HG03558 (cell line): ENCODE measurements at regions not wholly inside any gene's neighbourhood (a gene's known extent, or its start where the extent isn't known, plus 50 kb on each side); places are given as distances from the start of the nearest gene placed in this dataset.

Source experiments
- ATAC-seq: cut with Tn5 transposase; IDR thresholded peaks from one replicate; pipeline ENCODE4 v1.9.1; 2021; ENCODE audit warnings: moderate number of reproducible peaks; ENCODE audit not compliant: unreplicated experiment; ENCODE audit errors: extremely low read depth

DNA sequence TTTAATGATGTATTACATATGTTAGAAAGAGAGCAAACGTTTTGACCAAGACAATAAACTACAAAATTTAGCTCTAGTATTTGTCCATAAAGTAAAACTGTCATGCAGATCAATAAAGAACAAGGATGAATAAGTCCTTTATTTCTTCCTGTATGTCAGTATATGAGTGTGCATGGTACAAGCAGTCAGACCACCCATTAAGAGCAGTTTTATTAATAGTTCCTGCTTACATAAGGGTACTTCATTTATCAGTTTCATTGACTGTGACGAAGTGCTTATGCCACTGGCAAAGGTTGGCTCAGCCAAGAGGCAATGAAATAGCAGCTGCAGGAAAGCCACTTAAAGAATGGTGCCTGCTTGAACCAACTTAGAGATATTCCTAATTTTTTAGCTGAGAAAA is 913.0 kb upstream of the CNTN5 start:
- no peak for ATAC-seq

DNA sequence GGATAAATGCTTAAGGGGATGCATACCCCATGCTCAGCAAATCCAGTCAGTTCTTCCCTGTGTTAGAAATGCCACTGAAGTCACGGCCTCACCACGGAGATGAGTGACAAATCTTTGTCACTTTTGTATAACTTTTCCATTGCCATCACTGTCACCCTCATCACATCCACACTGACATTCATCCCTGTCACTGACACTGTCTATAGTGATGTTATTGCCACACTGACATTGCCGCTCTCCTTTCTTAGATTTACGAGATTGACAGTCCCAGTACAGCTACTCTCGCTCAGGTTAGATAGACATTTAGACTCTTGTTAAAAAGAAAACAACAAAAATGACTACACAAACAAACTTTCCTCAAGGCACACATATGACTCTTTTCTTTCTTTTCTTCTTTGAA is 910.7 kb upstream of the CNTN5 start:
- ATAC-seq = no peak

DNA sequence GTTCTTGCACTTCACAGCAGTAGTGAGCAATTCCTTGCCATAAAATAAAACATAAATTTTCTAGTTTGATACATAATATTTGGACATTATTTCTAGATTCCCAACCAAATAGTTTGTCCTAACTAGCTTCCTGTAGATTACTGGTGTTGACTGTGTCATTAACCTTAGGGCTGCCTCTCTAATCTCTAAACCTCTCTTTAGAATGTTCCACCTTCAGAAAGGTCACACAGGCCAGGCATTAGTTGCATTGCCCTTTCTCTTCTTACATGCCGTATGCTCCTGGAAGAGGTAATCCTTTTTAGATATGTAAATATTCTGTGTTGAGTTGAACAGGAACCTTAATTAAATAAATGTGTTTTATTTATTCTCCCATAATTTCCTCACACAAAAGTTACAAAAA is 904.9 kb upstream of the CNTN5 start:
- no peak for ATAC-seq

DNA sequence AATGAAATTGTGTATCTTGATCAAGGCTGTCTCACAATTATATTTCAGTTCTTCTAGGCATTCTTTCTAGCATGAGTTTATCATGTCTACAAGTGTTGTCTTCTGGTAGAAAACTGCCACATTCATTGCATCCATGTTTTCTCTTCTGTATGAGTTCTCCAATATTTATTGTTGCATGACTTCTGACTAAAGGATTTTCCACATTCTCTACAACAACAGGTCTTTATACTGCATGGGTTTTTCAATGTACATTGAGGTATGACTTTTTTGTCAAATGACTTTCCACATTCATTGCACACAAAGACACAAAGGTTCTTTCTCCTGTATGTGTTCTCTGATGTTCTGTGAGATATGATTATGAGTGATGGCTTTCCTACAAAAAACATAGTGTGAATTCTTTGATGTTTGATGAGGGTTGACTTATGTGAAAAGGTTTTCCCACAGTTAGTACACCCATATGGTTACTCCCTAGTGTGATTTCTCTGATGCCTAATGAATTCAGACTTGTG is 890.6 kb upstream of the CNTN5 start:
- no peak for ATAC-seq

DNA sequence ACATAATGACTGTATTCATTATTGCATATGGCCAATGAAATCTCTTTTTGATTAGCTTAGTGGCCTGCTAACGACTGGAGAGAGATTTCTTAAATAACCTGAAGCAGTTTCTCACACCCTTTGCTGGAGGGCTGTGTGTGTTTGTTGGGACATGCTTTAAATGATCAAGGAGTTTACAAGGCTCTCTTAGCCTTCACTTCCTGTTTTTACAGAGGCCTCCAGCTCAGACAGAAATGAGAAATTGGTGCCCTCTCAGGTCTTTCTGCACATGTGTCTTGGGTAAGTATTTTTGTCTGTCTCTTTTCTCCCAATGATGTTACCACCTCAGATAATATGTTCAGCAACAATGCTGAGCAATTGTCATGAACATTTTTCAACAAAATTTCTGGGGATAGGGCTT is 884.4 kb upstream of the CNTN5 start:
- no peak for ATAC-seq

DNA sequence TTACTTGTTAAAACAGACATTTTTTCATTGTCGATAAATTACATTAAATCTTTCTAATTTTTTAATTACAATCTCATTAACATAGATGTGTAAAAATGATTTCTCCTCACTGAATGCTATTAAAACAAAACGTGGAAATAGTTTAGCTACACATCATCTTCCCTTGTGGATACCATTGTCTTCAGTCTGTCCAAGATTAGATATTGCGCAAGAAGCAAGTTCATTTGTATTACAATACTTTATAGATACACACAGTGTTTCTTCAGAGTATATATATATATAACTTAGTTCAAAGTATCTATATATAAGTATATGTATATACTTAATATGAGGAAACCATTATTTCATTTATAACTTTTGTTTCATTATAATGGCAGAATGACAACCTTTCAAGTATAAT is 883.3 kb upstream of the CNTN5 start:
- no peak for ATAC-seq

DNA sequence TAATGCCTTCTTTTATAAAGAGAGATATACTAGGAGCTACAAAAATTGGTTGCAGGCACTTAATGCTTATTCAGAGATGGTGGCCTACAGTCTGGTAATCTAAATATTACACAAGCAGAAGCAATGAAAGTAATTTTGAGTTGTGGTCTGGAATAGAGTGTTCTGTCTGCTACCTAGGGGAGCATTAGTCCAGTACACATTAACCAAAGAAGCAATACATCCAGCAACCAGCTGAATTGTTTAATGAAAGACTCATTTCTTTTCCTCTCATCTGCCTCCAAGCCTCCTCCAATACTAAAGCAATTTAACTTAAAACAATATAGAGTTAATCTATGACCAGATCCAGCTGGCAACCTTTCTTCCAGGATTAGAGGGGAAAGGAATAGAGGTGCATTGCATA is 877.1 kb upstream of the CNTN5 start:
- ATAC-seq = no peak

DNA sequence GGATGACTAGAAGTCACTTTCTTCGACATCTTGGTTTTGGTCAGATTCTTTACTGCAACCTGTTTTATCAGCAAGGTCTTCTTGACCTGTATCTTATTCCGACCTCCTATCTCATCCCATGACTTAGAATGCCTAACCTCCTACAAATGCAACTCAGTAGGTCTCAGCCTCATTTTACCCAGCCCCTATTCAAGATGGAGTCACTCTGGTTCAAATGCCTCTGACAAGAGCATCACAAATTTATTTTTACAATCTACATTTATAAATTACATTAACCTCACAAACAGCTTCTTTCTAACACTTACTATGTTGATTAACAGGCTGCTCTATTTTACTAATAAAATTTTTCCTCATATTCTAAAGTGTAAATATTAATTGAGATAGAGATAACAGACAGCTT is 867.0 kb upstream of the CNTN5 start:
- ATAC-seq = no peak

DNA sequence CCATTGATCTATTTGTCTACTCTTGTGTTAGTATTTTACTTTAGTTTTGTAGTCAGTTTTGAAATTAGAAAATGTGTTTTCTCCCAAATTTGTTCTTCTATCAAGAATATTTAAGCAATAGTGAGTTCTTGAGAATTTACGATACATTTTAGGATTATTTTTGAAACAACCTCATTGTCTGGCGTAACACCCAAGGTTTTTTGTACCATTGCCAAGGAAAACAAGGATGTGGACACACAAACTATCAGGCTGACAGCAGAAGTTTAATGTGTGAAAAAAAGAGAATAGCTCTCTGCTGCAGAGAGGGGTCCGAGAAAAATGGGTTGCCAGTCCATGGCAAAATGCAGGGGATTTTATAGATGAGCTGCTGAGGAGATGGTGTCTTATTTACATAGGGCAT is 865.1 kb upstream of the CNTN5 start:
- no peak for ATAC-seq

DNA sequence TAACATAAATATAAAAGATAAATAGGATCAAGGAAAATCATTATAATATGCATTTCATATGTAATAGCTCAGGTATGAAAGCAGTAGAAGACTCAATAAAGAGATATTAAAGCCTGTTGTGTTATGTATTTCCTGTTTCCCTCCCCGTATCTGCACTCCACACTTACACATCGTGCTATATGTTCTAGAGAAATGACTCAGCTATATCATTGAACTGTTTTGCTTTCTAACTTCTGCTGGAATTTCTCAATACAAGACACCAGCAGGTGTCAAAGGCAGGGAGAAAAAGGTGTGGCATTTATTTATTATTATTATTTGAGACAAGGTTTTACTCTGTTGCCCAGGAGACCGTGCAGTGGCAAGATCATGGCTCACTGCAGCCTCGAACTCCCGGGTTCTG is 842.8 kb upstream of the CNTN5 start:
- no peak for ATAC-seq

DNA sequence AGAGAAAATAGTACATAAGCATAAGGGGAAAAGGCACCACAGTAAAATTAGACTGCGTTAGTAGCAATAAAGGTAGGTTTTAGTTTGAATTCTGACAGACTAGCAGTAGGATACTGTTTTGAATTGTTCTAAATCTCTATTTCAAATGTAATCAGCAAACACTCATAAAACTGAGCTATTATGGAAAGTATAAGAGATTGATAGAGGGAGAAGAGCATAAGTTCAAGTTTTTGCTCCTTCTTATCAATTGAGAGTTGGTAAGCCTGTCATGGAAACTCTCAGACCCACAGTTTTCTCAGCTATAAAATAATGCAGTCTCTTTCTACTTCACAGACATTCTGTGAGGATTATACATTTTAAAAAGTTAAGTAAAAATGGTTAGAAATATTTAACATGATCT is 840.2 kb upstream of the CNTN5 start:
- ATAC-seq = no peak

DNA sequence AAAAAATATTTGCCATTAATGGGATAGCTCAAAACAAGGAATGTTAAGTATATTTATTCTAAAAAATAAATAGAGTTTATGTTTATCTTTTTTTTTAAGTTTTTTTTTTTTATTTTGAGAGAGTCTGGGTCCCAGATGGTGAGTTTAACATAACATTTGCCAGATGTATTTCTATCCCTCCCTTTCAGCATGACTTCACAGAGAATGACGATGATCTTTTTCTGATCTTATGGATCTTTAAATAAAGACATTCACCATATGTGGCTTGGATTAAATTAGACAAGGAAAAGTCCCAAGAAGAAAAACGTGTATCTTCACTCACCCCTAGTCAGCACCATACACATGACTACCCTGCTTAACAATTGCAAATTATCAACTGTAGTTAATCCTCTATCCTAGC is 839.8 kb upstream of the CNTN5 start:
- no peak for ATAC-seq

DNA sequence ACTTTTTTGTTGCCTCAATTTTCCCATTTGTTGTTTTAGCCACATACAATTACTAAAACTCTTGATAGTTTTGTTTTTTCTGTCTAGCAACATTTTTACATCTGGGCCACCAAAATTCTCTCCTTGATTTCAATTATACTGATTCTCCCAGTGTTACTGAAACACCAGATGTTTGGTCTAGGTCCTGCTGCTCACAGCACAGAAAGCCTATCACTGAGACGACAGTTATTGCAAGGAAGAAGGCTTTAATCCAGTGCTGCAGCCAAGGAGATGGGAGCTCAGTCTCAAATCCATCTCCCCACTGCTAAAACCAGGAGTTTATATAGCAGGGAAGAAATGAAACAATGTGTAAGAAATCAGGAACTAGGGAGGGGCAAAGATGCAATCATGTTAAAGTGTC is 837.7 kb upstream of the CNTN5 start:
- no peak for ATAC-seq

DNA sequence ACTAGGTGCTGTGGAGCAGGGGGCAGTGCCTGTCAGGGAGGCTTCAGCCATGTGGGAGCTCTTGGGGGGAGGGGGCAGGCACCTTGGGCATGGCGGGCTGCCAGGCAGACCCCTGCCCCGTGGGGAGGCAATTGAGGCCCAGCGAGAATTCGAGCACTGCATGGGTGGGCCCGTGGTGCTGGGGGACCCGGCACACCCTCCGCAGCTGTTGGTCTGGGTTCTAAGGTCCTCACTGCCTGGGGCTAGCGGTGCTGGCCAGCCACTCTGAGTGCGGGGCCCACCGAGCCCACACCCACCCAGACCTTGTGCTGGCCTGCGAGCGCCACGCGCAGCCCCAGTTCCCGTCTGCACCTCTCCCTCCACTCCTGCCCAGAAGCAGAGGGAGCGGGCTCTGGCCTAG is 835.5 kb upstream of the CNTN5 start:
- ATAC-seq = no peak

DNA sequence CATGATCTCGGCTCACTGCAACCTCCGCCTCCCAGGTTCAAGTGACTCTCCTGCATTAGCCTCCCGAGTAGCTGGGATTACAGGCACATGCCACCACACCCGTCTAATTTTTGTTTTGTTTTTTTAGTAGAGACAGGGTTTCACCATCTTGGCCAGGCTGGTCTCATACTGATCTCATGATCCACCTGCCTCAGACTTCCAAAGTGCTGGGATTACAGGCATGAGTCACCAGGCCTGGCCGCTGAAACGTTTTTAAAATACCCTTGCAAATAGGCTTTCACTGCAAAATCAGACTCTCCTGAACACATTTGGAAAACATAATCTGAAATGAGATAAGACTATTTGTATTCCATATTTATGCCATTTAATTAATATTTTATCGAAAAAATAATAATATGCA is 826.1 kb upstream of the CNTN5 start:
- no peak for ATAC-seq

DNA sequence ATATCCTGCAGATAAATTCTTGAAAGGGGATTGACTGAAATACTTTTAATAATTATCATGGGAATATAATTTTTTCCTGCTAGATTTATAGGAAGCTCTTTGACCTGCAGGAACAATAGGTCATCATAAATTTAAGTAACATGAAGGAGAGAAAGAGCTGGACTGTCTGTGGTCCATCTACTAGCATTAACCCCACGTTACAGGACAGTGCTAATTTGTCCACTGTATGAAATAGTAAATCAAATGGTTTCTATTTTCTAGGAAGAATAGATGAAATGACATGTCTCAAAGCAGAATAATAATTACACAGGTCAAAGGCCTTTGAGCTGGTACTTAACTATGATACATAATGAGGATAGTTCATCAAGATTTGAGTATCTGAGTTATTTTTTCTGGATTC is 825.4 kb upstream of the CNTN5 start:
- no peak for ATAC-seq

DNA sequence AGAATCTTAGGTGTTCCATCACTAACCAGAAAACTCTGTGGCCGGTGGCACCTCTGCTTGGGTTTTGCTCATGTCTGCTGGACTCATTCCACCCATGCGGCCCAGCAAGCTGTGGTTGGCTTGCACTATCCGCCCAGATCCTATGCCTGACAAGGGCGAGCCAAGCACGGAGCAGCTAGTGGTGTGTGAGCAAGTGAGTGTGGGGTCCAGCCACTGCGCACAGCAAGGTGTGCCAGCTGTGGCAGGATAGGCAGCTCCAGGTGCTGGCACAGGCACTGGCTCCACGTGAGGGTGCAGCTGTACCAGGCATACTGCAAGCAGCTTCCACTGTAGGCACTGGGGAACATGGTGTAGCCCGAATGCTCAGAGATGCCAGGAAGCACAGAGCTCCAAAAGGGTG is 813.7 kb upstream of the CNTN5 start:
- ATAC-seq = no peak

DNA sequence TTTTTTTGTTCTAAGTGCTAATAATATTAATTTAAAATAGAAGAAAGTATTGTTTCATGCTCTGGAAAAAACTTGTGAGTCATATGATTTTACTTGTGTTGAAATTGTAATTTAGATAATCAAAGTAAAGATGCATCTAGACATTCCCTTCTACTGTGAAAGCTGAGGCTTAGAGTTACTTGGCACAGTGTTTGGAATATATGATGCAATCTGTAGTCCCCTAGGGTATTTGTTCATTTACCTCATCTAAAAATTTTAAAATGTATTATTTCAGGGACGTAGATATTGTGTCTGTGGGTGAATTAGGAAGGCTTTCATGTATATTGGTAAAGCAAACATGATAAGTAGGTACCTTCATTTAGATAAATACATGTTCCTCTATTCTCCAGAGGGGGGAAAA is 793.5 kb upstream of the CNTN5 start:
- ATAC-seq = no peak

DNA sequence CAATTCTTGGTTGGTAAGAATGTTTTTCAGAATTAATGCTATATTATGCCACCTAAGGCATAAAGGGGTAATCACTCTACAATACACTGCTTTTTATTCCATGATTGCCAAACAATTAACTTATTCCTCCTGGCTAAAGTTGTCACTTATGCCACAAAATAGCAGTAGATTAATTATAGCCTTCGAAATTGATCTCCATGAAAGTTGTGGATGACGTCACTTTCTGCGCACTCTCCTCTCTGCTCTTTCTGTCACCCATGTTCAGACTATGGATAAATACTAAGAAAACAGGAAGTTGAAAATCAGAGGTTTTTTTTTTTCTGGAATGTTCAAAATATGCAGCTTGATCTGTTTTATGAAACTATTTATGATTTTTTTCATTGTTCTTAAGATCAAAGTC is 790.1 kb upstream of the CNTN5 start:
- ATAC-seq = no peak

DNA sequence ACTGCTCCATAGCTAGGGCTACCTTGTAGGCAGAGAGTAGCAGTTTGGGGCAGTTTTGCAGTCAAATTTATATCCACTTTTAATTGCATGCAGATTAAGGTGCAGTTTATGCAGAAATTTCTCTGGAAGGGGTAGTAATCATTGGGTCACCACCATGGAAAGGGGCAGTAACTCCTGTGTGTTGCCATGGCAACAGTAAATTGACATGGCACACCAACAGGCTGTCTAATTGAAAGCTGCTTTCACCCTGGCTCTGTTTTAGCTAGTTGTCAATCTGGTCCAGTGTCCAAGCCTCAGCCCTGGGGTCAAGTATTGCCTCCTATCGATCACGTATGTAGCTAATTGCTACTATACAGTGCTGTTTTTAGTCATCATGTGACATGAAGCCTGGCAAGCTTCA is 786.1 kb upstream of the CNTN5 start:
- no peak for ATAC-seq

DNA sequence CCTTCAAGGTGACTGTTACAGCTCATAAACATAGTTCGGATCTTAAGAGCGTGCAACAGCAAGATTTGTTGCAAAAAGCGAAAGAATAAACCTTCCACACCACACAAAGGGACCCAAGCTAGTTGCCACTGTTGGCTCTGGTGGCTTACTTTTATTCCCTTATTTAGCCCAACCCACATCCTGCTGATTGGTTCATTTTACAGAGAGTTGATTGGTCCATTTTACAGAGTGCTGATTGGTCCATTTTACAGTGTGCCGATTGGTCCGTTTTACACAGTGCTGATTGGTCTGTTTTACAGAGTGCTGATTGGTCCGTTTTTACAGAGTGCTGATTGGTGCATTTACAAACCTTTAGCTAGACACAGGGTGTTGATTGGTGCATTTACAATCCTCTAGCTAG is 776.9 kb upstream of the CNTN5 start:
- no peak for ATAC-seq

DNA sequence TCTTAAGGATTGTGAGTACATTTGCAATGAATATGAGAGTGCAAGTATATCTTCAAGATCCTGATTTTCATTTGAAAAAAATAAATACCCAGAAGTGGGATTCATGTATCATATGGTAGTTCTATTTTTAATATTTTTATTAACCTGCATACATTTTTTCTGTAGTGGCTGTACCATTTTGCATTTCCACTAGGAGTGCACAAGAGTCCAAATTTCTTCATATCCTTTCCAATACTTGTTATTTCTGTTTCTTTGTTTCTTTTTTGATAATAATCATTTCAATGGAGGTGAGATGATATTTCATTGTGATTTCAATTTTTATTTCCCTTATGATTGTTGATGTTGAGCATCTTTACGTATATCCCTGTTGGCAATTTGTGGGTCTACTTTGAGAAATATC is 759.8 kb upstream of the CNTN5 start:
- no peak for ATAC-seq

DNA sequence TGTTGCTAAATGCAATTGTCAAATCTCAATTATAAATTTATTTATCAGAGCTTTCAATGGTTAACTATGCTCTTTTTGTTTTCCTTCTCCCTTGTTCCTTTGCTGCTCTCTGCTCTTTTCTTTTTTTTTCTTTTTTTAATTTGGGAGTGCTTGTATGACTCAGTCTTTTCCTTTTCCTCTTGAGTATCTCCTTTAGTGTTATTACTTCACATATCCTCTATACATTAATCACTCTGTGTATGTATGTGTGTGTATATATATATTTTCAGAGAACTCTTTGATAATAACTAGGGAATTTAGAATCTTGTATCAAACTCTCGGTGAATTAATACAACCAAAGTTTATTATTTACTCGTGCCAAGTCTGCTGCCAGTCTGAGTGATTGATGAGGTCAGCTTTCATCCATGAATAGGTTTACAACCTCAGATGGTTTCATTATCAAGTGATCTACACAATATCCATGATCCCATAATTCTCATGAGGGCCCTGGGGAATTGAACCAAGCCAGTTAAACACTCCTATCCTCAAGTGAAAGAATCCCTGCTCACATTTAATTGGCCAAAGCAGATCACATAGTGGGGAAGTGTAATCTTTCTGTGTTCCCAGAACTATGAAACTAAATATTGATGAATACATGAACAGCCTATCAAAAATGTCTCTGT is 743.4 kb upstream of the CNTN5 start:
- ATAC-seq = no peak
